Activated naive CD4-positive, alpha-beta T cell treated with anti-CD3 and anti-CD28 coated beads, Interleukin-2, amount 50 U/mL, for 24 hours (primary cell): ENCODE measurements at regions not wholly inside any gene's neighbourhood (a gene's known extent, or its start where the extent isn't known, plus 50 kb on each side); places are given as distances from the start of the nearest gene placed in this dataset.
A peak's percentile ranks its signal among the peaks of the same experiment; 100 is the strongest.

ENCODE experiments used
- H3K27ac Mint-ChIP-seq: one replicate; pipeline ENCODE4 v1.8.0; 2021; ENCODE audit warnings: mild to moderate bottlenecking, mixed read lengths
- H3K27me3 Mint-ChIP-seq: one replicate; pipeline ENCODE4 v1.8.0; 2021; ENCODE audit warnings: mixed read lengths
- H3K36me3 Mint-ChIP-seq: one replicate; pipeline ENCODE4 v1.8.0; 2021; ENCODE audit warnings: mixed read lengths
- H3K4me1 Mint-ChIP-seq: one replicate; pipeline ENCODE4 v1.8.0; 2021; ENCODE audit warnings: mixed read lengths
- H3K4me3 Mint-ChIP-seq: one replicate; pipeline ENCODE4 v1.8.0; 2021; ENCODE audit warnings: mild to moderate bottlenecking, mixed read lengths
- H3K9me3 Mint-ChIP-seq: one replicate; pipeline ENCODE4 v1.8.0; 2021; ENCODE audit warnings: mixed read lengths

- Mint-ChIP-seq H3K36me3 (no peaks in the 10 kb centered on the region), H3K4me3 (no peak overlapping the region), H3K9me3 (no peaks in the 10 kb centered on the region), H3K4me1 (peaks cover 33% of the 10 kb centered on the region), H3K27ac (no peak overlapping the region), H3K27me3 (no peaks in the 10 kb centered on the region)
Measured at GRCh38 chr9:111985315-111985714, 88.7 kb downstream of the UGCG start.

- no peaks in the 10 kb centered on the region for H3K36me3 Mint-ChIP-seq
- H3K4me1 Mint-ChIP-seq, result peaks cover 34% of the 10 kb centered on the region
- no peak overlapping the region for H3K27ac Mint-ChIP-seq
- no peaks in the 10 kb centered on the region for H3K9me3 Mint-ChIP-seq
- H3K27me3 Mint-ChIP-seq, result no peaks in the 10 kb centered on the region
- H3K4me3 Mint-ChIP-seq, result peak overlapping the region; percentile 6
Measured at GRCh38 chr9:111986035-111986556, 89.5 kb downstream of the UGCG start.
